ENCODE measurements at regions not wholly inside any gene's neighbourhood (a gene's known extent, or its start where the extent isn't known, plus 50 kb on each side); places are given as distances from the start of the nearest gene placed in this dataset.
A peak's percentile ranks its signal among the peaks of the same experiment; 100 is the strongest.

DNA sequence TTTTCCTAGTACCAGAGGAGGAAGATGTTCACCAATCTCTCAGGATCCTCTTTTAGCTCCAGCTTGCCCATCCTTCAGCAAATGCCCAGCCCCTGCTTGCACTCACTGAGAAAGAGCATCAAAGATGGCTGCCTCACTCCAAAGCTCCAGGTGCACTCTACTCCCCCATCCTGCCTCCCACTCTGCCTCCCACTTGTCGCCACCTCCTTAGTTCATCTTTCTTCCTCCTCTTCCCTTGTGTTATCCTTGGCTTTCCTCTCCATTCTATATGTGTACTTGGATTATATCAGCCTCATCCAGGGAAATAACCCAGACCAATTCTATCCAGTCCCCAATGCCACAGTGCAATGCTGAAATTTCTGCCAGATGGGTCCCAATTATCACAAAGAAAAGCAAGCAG, 87.1 kb upstream of the CPLX2 start:
- ChIA-PET POLR2A (ENCODE audit: partially characterized antibody) (no interaction called here), CTCF (ENCODE audit: partially characterized antibody) (no interaction called here)
- Histone ChIP-seq H3K27me3 (ENCODE audit: insufficient read depth, low read length) (no peaks in the 10 kb centered on the region), H3K4me1 (ENCODE audit: insufficient read depth, low read length) (no peaks in the 10 kb centered on the region), H3K9me3 (ENCODE audit: control insufficient read depth in 1 of 2, low read length in 2 of 2) (no peaks in the 10 kb centered on the region), H3K27ac (ENCODE audit: low read depth, low read length) (no peak overlapping the region), H3K4me3 (ENCODE audit: low read length in 2 of 2) (no peak overlapping the region), H3K36me3 (ENCODE audit: insufficient read depth, low read length) (no peaks in the 10 kb centered on the region)
- no peak for DNase-seq
- Mint-ChIP-seq H3K4me3 (no peak overlapping the region), H3K27ac (no peak overlapping the region), H3K27me3 (peaks cover 20 to 42% of the 10 kb centered on the region in 2 donors), H3K9me3 (peaks cover 0 to 3% (median 0%) of the 10 kb centered on the region in 8 donors), H3K36me3 (no peaks in the 10 kb centered on the region), H3K4me1 (no peaks in the 10 kb centered on the region)
- intact Hi-C loops (cut with micrococcal nuclease), result no loop called here

DNA sequence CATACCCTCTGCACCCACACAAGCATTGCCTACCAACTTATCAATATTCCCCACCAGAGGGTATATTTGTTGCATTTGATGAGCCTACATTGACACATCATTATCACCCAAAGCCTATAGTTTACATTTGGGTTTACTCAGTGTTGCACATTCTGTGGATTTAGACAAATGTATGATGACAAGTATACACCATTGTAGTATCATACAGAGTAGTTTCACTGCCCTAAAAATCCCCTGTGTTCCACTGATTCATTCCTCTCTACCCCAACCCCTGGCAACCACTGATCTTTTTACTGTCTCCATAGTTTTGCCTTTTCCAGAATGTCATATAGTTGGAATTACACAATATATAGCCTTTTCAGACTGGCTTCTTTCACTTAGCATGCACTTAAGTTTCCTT, 85.7 kb upstream of the CPLX2 start:
- Histone ChIP-seq H3K9me3 (ENCODE audit: control insufficient read depth in 1 of 2, low read length in 2 of 2) (no peaks in the 10 kb centered on the region), H3K4me3 (ENCODE audit: low read length in 2 of 2) (no peak overlapping the region), H3K27ac (ENCODE audit: low read depth, low read length) (no peak overlapping the region), H3K4me1 (ENCODE audit: insufficient read depth, low read length) (no peaks in the 10 kb centered on the region), H3K36me3 (ENCODE audit: insufficient read depth, low read length) (no peaks in the 10 kb centered on the region), H3K27me3 (ENCODE audit: insufficient read depth, low read length) (no peaks in the 10 kb centered on the region)
- H3K27ac Mint-ChIP-seq, result no peak overlapping the region
- peaks cover 23 to 44% of the 10 kb centered on the region in 2 donors for H3K27me3 Mint-ChIP-seq
- no peak for DNase-seq
- H3K9me3 Mint-ChIP-seq, result peaks cover 0 to 9% (median 4%) of the 10 kb centered on the region in 8 donors
- no peak overlapping the region for H3K4me3 Mint-ChIP-seq
- intact Hi-C loops (cut with micrococcal nuclease), result no loop called here
- ChIA-PET CTCF (ENCODE audit: partially characterized antibody) (no interaction called here), POLR2A (ENCODE audit: partially characterized antibody) (no interaction called here)
- H3K4me1 Mint-ChIP-seq, result no peaks in the 10 kb centered on the region
- no peaks in the 10 kb centered on the region for H3K36me3 Mint-ChIP-seq

DNA sequence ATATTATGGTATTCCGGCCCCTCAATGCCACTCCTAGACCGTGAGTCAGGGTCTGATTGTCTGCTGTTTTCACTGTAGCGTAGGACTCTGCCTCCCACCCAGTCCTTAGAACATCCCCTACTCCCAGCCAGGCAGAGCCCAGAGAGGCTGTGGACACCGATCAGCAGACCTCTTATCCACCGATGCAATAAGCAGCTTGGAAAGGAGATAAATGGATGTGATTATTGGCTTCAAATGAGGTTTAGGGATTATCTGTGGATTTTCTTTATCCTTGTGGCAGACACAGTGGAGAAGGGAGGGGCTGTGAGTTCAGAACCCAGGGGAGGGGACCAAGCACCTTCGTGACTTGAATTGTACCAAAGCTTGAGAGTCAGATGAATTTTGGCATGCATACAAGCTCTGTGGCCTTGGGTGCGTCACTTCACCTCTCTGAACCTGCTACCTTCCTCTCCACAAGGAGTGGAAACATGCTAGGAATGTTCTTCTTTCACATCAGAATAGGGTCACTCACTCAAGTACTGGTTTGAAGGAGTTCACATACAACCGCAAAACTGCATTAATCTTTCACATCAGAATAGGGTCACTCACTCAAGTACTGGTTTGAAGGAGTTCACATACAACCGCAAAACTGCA, 83.1 kb upstream of the CPLX2 start:
- Mint-ChIP-seq H3K4me1 (no peaks in the 10 kb centered on the region), H3K4me3 (no peak overlapping the region), H3K27me3 (peaks cover 26 to 43% of the 10 kb centered on the region in 2 donors), H3K9me3 (peaks cover 0 to 20% (median 8%) of the 10 kb centered on the region in 8 donors), H3K36me3 (peaks cover 0 to 4% of the 10 kb centered on the region in 2 donors), H3K27ac (no peak overlapping the region)
- Histone ChIP-seq H3K4me3 (ENCODE audit: low read length in 2 of 2) (no peak overlapping the region), H3K36me3 (ENCODE audit: insufficient read depth, low read length) (no peaks in the 10 kb centered on the region), H3K4me1 (ENCODE audit: insufficient read depth, low read length) (no peaks in the 10 kb centered on the region), H3K27ac (ENCODE audit: low read depth, low read length) (no peak overlapping the region), H3K9me3 (ENCODE audit: control insufficient read depth in 1 of 2, low read length in 2 of 2) (no peaks in the 10 kb centered on the region), H3K27me3 (ENCODE audit: insufficient read depth, low read length) (no peaks in the 10 kb centered on the region)
- intact Hi-C loops (cut with micrococcal nuclease), result no loop called here
- ChIA-PET POLR2A (ENCODE audit: partially characterized antibody) (no interaction called here), CTCF (ENCODE audit: partially characterized antibody) (no interaction called here)
- no peak for DNase-seq

DNA sequence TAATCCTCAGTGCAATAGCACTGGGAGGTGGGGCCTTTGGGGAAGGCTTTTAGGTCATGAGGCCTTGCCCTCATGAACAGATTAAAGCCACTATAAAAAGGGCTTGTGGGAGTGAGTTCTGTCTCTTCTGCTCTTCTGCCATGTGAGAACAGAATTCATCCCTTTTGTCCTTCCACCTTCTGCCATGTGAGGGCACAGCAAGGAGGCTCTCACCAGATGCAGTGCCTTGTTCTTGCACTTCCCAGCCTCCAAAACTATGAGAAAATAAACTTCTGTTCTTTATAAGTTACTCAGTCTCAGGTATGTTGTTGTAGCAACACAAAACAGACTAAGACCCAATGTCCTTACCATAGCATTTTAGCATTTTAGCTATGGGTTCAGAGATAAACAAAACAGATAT, 81.7 kb upstream of the CPLX2 start:
- intact Hi-C loops (cut with micrococcal nuclease), result no loop called here
- CTCF ChIA-PET (ENCODE audit: partially characterized antibody), result no interaction called here
- peaks cover 31 to 49% of the 10 kb centered on the region in 2 donors for H3K27me3 Mint-ChIP-seq

GRCh38 chr5:175790796-175791195, 80.6 kb upstream of the CPLX2 start:
- H3K27ac ChIP-seq (ENCODE audit: low read depth, low read length), result no peak overlapping the region
- H3K4me3 ChIP-seq (ENCODE audit: low read length in 2 of 2), result no peak overlapping the region
- no peaks in the 10 kb centered on the region for H3K36me3 ChIP-seq (ENCODE audit: insufficient read depth, low read length)
- CTCF ChIA-PET (ENCODE audit: partially characterized antibody), result no interaction called here
- Mint-ChIP-seq H3K36me3 (peaks cover 0 to 4% of the 10 kb centered on the region in 2 donors), H3K9me3 (peaks cover 0 to 20% (median 9%) of the 10 kb centered on the region in 8 donors), H3K4me3 (no peak overlapping the region), H3K4me1 (peaks cover 0 to 2% (median under 1%) of the 10 kb centered on the region in 4 donors), H3K27me3 (peaks cover 35 to 46% of the 10 kb centered on the region in 2 donors), H3K27ac (no peak overlapping the region)
- no peak for DNase-seq
- H3K4me1 ChIP-seq (ENCODE audit: insufficient read depth, low read length), result no peaks in the 10 kb centered on the region
- POLR2A ChIA-PET (ENCODE audit: partially characterized antibody), result no interaction called here
- intact Hi-C loops (cut with micrococcal nuclease), result no loop called here
- no peaks in the 10 kb centered on the region for H3K27me3 ChIP-seq (ENCODE audit: insufficient read depth, low read length)
- H3K9me3 ChIP-seq (ENCODE audit: control insufficient read depth in 1 of 2, low read length in 2 of 2), result no peaks in the 10 kb centered on the region

More for the DNA sequence above, 81.7 kb upstream of the CPLX2 start:
- no peak for DNase-seq
- H3K36me3 Mint-ChIP-seq, result peaks cover 0 to 4% of the 10 kb centered on the region in 2 donors
- H3K4me3 ChIP-seq (ENCODE audit: low read length in 2 of 2), result no peak overlapping the region
- H3K27me3 ChIP-seq (ENCODE audit: insufficient read depth, low read length), result no peaks in the 10 kb centered on the region
- POLR2A ChIA-PET (ENCODE audit: partially characterized antibody), result no interaction called here
- no peak overlapping the region for H3K4me3 Mint-ChIP-seq
- H3K9me3 ChIP-seq (ENCODE audit: control insufficient read depth in 1 of 2, low read length in 2 of 2), result no peaks in the 10 kb centered on the region
- H3K4me1 Mint-ChIP-seq, result no peaks in the 10 kb centered on the region
- H3K9me3 Mint-ChIP-seq, result peaks cover 0 to 20% (median 8%) of the 10 kb centered on the region in 8 donors
- H3K27ac ChIP-seq (ENCODE audit: low read depth, low read length), result no peak overlapping the region
- no peak overlapping the region for H3K27ac Mint-ChIP-seq
- H3K4me1 ChIP-seq (ENCODE audit: insufficient read depth, low read length), result no peaks in the 10 kb centered on the region
- H3K36me3 ChIP-seq (ENCODE audit: insufficient read depth, low read length), result no peaks in the 10 kb centered on the region

DNA sequence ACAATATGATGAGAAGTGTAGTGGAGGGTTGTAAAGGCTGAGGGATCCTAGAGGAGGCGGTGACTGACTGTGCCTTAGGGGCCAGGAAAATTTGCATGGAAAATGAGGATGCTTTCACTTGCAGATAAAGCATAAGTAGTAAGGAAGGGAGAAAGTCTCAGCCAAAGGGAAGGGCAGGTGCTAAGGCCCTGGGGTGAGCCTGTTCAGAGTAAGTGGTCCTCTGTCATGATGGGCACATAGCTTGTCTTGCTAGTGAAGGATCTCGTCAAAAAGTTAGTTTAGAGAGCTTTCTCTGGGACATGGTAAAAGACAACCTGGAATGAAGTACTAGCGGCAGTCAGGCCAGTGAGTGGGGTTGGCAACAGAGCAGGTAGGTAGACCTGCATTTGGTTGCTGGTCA, 75.4 kb upstream of the CPLX2 start:
- intact Hi-C loops (cut with micrococcal nuclease), result no loop called here
- Mint-ChIP-seq H3K36me3 (peaks cover 0 to 2% of the 10 kb centered on the region in 2 donors), H3K27me3 (peaks cover 39 to 43% of the 10 kb centered on the region in 2 donors)

DNA sequence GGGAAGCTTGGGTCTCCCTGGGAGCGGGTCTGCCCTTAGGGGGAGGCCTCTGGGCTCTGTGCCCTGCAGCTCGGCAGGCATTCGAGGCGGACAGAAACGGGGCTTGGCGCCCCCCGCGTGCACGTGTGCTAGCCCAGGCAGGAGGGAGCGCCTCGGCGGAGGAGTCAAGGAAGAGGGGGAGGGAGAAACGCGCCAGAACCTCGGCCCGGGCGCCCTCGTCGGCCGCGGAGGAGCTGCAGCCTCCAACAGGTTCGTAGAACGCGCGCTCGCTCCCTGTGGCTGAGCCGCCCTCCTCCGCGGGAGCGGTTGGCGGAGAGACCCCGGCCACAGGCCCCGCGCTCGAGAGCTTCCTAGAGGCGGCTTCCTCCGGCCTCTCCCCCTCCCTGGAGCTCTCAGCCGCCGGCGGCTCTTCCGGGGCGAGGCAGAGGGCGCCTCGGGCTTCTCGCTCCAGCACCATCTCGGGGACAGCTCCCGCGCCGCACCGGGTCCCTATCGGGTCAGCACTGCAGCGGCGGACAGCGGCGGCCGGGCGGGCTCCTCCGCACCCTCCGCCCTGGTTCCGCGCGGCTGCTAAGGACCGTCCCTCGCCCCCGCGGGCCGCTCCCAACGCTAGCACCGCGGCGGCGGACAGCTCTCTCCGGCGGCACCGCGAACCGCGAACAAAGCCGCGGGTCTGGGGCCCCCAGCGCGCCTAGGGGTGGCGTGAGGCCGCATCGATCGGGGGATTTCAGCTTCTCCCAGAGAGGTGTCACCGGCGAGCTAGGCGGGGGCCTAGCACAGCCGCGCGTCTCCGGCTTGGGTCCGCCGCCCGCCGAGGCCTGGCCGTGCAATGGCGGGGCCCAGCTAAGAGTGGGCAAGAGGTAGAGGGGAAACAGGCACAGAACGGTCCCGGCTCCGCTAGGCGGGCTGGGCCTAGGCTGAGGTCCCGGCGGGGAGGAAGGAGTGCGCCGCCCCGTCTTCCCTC, 74.6 kb upstream of the CPLX2 start:
- intact Hi-C loops (cut with micrococcal nuclease), result no loop called here
- H3K9me3 Mint-ChIP-seq, result peaks cover 2 to 18% (median 5%) of the 10 kb centered on the region in 8 donors
- POLR2A ChIA-PET (ENCODE audit: partially characterized antibody), result interaction anchor here (0.8 kb wide), 1 partner anchor 739 kb away, joined by 3 read pairs; no protein-coding TSS in a partner anchor

More for the DNA sequence above, 75.4 kb upstream of the CPLX2 start:
- no peaks in the 10 kb centered on the region for H3K36me3 ChIP-seq (ENCODE audit: insufficient read depth, low read length)
- Mint-ChIP-seq H3K4me3 (peak overlapping the region in 4 of 8 donors; percentile 21 to 46 (median 34)), H3K27ac (no peak overlapping the region), H3K4me1 (peaks cover 4 to 17% (median 13%) of the 10 kb centered on the region in 4 donors), H3K9me3 (peaks cover 2 to 19% (median 8%) of the 10 kb centered on the region in 8 donors)
- POLR2A ChIA-PET (ENCODE audit: partially characterized antibody), result no interaction called here
- CTCF ChIA-PET (ENCODE audit: partially characterized antibody), result interaction anchor here (2.3 kb wide), 1 partner anchor 262 kb away, joined by 5 read pairs; no protein-coding TSS in a partner anchor
- no peaks in the 10 kb centered on the region for H3K9me3 ChIP-seq (ENCODE audit: control insufficient read depth in 1 of 2, low read length in 2 of 2)
- peaks cover 16% of the 10 kb centered on the region for H3K4me1 ChIP-seq (ENCODE audit: insufficient read depth, low read length)
- DNase-seq, result no peak
- H3K4me3 ChIP-seq (ENCODE audit: low read length in 2 of 2), result no peak overlapping the region
- H3K27ac ChIP-seq (ENCODE audit: low read depth, low read length), result no peak overlapping the region
- peaks cover 8% of the 10 kb centered on the region for H3K27me3 ChIP-seq (ENCODE audit: insufficient read depth, low read length)

More for the DNA sequence above, 74.6 kb upstream of the CPLX2 start:
- Histone ChIP-seq H3K4me1 (ENCODE audit: insufficient read depth, low read length) (peaks cover 16% of the 10 kb centered on the region), H3K27ac (ENCODE audit: low read depth, low read length) (no peak overlapping the region), H3K4me3 (ENCODE audit: low read length in 2 of 2) (no peak overlapping the region), H3K36me3 (ENCODE audit: insufficient read depth, low read length) (no peaks in the 10 kb centered on the region), H3K27me3 (ENCODE audit: insufficient read depth, low read length) (peaks cover 8% of the 10 kb centered on the region), H3K9me3 (ENCODE audit: control insufficient read depth in 1 of 2, low read length in 2 of 2) (no peaks in the 10 kb centered on the region)
- no peak overlapping the region for H3K27ac Mint-ChIP-seq
- DNase-seq, result peak; percentile 78 to 85 (median 83)
- H3K27me3 Mint-ChIP-seq, result peaks cover 43 to 48% of the 10 kb centered on the region in 2 donors
- CTCF ChIA-PET (ENCODE audit: partially characterized antibody), result interaction anchor here (1.2 to 2.3 kb wide), 2 partner anchors 13 to 263 kb away, joined by 3 to 5 read pairs; no protein-coding TSS in a partner anchor
- H3K4me3 Mint-ChIP-seq, result peak overlapping the region in 1 of 8 donors; percentile 18
- no peaks in the 10 kb centered on the region for H3K36me3 Mint-ChIP-seq
- H3K4me1 Mint-ChIP-seq, result peaks cover 4 to 17% (median 13%) of the 10 kb centered on the region in 4 donors
